Lower lobe of right lung (tissue), 2 donors: ENCODE measurements at regions not wholly inside any gene's neighbourhood (a gene's known extent, or its start where the extent isn't known, plus 50 kb on each side); places are given as distances from the start of the nearest gene placed in this dataset.
A peak's percentile ranks its signal among the peaks of the same experiment; 100 is the strongest.

Experiments
- ATAC-seq, 2 donors: fragments of 200-7000 bp; cut with Tn5 transposase; one replicate each; pipeline ENCODE4 v1.9.1; 2020 to 2022; ENCODE audit warnings: mild to moderate bottlenecking in 2 of 2, moderate library complexity in 2 of 2
- DNase-seq: peaks from one replicate; pipeline ENCODE4 v3.0.0-alpha.2; 2020
- H3K27ac ChIP-seq: fragments of 200-600 bp; one replicate; pipeline ENCODE4 v1.8.0; 2022
- H3K27me3 ChIP-seq: fragments of 200-600 bp; one replicate; pipeline ENCODE4 v1.8.0; 2022; ENCODE audit warnings: low read depth
- H3K36me3 ChIP-seq: fragments of 200-600 bp; one replicate; pipeline ENCODE4 v1.8.0; 2022; ENCODE audit warnings: mild to moderate bottlenecking
- H3K4me1 ChIP-seq: fragments of 200-600 bp; one replicate; pipeline ENCODE4 v1.8.0; 2022
- H3K4me3 ChIP-seq: fragments of 200-600 bp; one replicate; pipeline ENCODE4 v1.8.0; 2022; ENCODE audit warnings: mild to moderate bottlenecking
- H3K9me3 ChIP-seq: fragments of 200-600 bp; one replicate; pipeline ENCODE4 v1.8.0; 2022
- intact Hi-C: fragments of 100-400 bp; cut with DNase I; formaldehyde crosslinking; loops from one replicate; pipeline ENCODE4 v1.11.0; 2022
- TF ChIP-seq, protein P1 (sequence below): fragments of 200-600 bp; IDR thresholded peaks from one replicate; pipeline ENCODE4 v1.8.0; 2022; ENCODE audit warnings: antibody characterized with exemption, mild to moderate bottlenecking
- donor health status: DM: no; HTN: yes; CAD: no; lungs with severe emphysema.

DNA sequence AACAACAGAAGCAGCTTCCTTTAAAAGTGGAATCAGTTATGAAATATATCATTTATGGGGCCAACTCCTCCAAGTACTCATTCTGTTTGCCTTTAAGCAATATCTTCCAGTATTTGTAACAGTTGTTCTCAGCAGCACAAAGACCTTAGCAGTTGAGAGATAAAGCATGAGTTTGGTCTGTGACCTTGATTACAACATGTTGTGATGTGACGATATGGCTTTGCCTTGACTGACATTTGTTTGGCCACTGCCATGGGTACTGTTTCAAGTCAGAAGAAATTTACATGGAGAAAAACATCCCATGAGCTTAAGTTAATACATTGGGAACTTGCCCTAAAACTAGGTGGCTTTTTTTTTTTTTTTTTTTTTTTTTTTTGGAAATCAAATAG lies 175.1 kb upstream of the KBTBD8 start:
- Histone ChIP-seq H3K27me3 (no peaks in the 10 kb centered on the region), H3K4me1 (peaks cover 7% of the 10 kb centered on the region), H3K27ac (no peak overlapping the region), H3K9me3 (no peaks in the 10 kb centered on the region), H3K4me3 (no peak overlapping the region), H3K36me3 (no peaks in the 10 kb centered on the region)
- intact Hi-C loops: no loop called here
- ATAC-seq: peak in 1 of 2 donors; percentile 61
- TF ChIP-seq, protein P1, sequence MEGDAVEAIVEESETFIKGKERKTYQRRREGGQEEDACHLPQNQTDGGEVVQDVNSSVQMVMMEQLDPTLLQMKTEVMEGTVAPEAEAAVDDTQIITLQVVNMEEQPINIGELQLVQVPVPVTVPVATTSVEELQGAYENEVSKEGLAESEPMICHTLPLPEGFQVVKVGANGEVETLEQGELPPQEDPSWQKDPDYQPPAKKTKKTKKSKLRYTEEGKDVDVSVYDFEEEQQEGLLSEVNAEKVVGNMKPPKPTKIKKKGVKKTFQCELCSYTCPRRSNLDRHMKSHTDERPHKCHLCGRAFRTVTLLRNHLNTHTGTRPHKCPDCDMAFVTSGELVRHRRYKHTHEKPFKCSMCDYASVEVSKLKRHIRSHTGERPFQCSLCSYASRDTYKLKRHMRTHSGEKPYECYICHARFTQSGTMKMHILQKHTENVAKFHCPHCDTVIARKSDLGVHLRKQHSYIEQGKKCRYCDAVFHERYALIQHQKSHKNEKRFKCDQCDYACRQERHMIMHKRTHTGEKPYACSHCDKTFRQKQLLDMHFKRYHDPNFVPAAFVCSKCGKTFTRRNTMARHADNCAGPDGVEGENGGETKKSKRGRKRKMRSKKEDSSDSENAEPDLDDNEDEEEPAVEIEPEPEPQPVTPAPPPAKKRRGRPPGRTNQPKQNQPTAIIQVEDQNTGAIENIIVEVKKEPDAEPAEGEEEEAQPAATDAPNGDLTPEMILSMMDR: no peak
- DNase-seq: no peak

DNA sequence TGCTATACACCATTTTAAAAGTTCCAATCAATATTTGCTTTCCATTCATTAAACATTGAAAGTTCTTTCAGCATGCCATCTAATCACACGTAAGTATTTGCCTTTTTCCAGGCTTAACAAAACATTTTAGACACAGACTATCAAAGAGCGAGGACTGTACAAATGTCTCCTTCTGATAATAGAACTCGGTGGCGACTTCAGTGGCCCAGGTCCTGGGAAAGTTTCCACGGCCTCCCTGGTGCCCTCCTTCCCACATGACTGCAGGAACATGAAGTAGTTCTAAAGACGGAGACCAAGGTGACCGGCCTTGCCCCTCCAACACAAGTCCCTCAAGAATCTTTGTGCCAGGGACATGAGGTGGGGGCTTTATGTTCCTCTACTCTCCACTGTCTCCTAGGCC lies 174.6 kb upstream of the KBTBD8 start:
- no peak for ATAC-seq
- H3K4me1 ChIP-seq: peaks cover 7% of the 10 kb centered on the region
- no peak overlapping the region for H3K4me3 ChIP-seq
- H3K9me3 ChIP-seq: no peaks in the 10 kb centered on the region
- TF ChIP-seq, protein P1: no peak
- no peaks in the 10 kb centered on the region for H3K27me3 ChIP-seq
- H3K36me3 ChIP-seq: no peaks in the 10 kb centered on the region
- DNase-seq: no peak
- H3K27ac ChIP-seq: no peak overlapping the region
- intact Hi-C loops: no loop called here

DNA sequence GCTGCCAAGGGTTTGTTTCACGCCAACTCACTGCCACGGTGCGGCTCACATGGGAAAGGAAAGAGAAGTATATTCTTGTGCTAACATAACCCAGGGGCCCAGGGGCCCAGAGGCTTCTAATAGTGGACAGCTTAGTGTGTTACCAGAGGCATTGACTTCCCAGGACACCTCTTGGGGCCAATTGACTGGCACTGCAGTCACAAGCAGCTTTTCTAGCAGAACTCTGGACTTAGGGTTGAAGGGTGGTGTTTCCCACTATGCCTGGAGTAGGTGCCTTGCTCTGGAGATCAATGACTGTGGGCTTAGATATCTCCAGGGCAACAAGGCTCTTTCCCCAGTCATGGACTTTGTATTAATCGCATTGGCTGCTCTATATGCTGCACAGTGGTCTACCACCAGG lies 172.7 kb upstream of the KBTBD8 start:
- ATAC-seq (no peak), DNase-seq (no peak)
- Histone ChIP-seq H3K4me3 (no peak overlapping the region), H3K36me3 (no peaks in the 10 kb centered on the region), H3K27me3 (no peaks in the 10 kb centered on the region), H3K9me3 (no peaks in the 10 kb centered on the region), H3K27ac (no peak overlapping the region), H3K4me1 (peaks cover 7% of the 10 kb centered on the region)
- intact Hi-C loops: no loop called here
- TF ChIP-seq, protein P1: no peak

DNA sequence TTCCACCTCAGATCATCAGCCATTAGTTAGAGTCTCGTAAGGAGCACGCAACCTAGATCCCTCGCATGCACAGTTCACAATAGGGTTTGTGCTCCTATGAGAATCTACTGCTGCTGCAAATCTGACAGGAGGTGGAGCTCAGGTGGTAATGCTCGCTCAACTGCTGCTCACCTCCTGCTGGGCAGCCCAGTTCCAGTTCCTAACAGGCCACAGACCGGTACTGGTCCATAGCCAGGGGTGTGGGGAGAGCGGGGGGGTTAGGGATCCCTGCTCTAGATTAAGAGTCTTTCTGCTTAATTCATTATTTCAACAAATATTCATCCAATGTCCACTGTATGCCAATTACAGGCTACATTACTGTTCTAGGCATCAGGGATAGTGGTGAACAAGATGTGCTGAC lies 170.4 kb upstream of the KBTBD8 start:
- Histone ChIP-seq H3K4me1 (peaks cover under 1% of the 10 kb centered on the region), H3K27me3 (no peaks in the 10 kb centered on the region), H3K27ac (no peak overlapping the region), H3K4me3 (no peak overlapping the region), H3K36me3 (no peaks in the 10 kb centered on the region), H3K9me3 (no peaks in the 10 kb centered on the region)
- DNase-seq: no peak
- intact Hi-C loops: no loop called here
- no peak for ATAC-seq
- TF ChIP-seq, protein P1: no peak

DNA sequence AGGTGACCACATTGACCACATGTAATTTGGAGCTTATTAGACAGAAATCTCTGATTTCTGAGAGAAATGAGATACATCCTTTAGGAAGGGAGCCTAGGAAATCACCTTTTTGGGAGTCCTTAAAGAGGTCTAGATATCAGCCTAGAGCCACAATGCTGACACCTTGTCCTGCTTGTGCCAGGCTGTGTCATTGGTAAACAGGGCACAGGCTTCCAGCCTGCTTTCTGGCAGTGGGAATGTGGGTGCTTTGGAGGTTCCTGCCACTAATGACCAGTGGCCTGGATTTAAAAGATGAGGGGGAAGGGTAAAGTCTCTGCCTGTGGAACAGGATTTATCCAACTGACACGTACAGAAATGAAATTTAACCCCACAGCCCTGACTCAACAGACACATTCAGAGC lies 169.8 kb upstream of the KBTBD8 start:
- H3K27me3 ChIP-seq: no peaks in the 10 kb centered on the region
- TF ChIP-seq, protein P1: no peak

DNA sequence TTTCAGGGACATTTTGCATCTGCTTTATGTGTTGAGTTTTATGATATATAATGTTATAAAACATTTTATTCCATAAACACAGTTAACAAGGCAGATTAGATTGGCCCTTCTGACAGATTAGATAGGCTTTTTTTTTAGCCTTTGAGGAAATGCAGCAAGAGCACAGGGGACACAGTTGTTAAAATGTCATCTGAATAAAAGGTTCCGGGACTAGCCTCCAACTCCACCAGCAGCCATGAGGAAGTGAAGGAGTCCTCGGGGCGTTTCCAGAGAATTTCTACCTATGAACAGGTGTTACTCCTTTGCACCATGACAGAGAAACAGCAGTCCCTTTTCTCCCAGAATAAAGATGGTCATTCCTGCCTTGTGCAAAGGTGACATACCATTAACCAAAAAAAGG lies 167.8 kb upstream of the KBTBD8 start:
- H3K4me1 ChIP-seq: no peaks in the 10 kb centered on the region
- TF ChIP-seq, protein P1: no peak
- no peaks in the 10 kb centered on the region for H3K36me3 ChIP-seq
- H3K27me3 ChIP-seq: no peaks in the 10 kb centered on the region
- no peaks in the 10 kb centered on the region for H3K9me3 ChIP-seq
- intact Hi-C loops: no loop called here
- no peak overlapping the region for H3K27ac ChIP-seq
- ATAC-seq (no peak), DNase-seq (no peak)
- H3K4me3 ChIP-seq: no peak overlapping the region

More for the DNA sequence above, 169.8 kb upstream of the KBTBD8 start:
- intact Hi-C loops: no loop called here
- no peak for DNase-seq
- Histone ChIP-seq H3K9me3 (no peaks in the 10 kb centered on the region), H3K4me3 (no peak overlapping the region), H3K36me3 (no peaks in the 10 kb centered on the region), H3K27ac (no peak overlapping the region), H3K4me1 (no peaks in the 10 kb centered on the region)
- ATAC-seq: no peak
